CD14-positive monocyte (primary cell): ENCODE measurements at regions not wholly inside any gene's neighbourhood (a gene's known extent, or its start where the extent isn't known, plus 50 kb on each side); places are given as distances from the start of the nearest gene placed in this dataset.

Source experiments
- DNase-seq, 3 donors: peaks; one replicate each; pipeline ENCODE4 v3.0.0-alpha.2; 2011 to 2022
- H2AFZ ChIP-seq: 2 replicates; pipeline ENCODE4 v1.6.0; 2012; ENCODE audit warnings: mild to moderate bottlenecking, low read depth, low read length, inconsistent platforms; ENCODE audit not compliant: insufficient read depth, poor library complexity, severe bottlenecking
- H3K27ac ChIP-seq, 2 donors: 1 replicate in 1 of 2; 2 replicates in 1 of 2; pipeline ENCODE4 v1.5.1; 2012 to 2013; ENCODE audit warnings: low read length in 2 of 2, control low read depth in 1 of 2, inconsistent platforms in 1 of 2, low read depth in 1 of 2, mild to moderate bottlenecking in 1 of 2
- H3K27me3 ChIP-seq, 2 donors: one replicate each; pipeline versions ENCODE4 v1.6.0 to v1.6.1; 2011 to 2013; ENCODE audit warnings: low read length in 2 of 2; ENCODE audit not compliant: control insufficient read depth in 2 of 2, insufficient read depth in 2 of 2
- H3K36me3 ChIP-seq, 2 donors: replicated peaks in 1 of 2; 1 replicate in 1 of 2; 2 replicates in 1 of 2; pipeline versions ENCODE4 v1.5.1 to v1.6.1; 2012 to 2013; ENCODE audit warnings: low read length in 2 of 2, control low read depth in 1 of 2, inconsistent platforms in 1 of 2, mild to moderate bottlenecking in 1 of 2; ENCODE audit not compliant: insufficient read depth in 2 of 2, control insufficient read depth in 1 of 2
- H3K4me1 ChIP-seq, 2 donors: 1 replicate in 1 of 2; 2 replicates in 1 of 2; pipeline versions ENCODE4 v1.5.1 to v1.6.1; 2012 to 2013; ENCODE audit warnings: low read length in 2 of 2, control low read depth in 1 of 2, inconsistent platforms in 1 of 2, mild to moderate bottlenecking in 1 of 2, moderate library complexity in 1 of 2; ENCODE audit not compliant: insufficient read depth in 2 of 2, control insufficient read depth in 1 of 2
- H3K4me2 ChIP-seq: replicated peaks from 2 replicates; pipeline ENCODE3; 2012; ENCODE audit warnings: low read length, moderate library complexity, mild to moderate bottlenecking; ENCODE audit not compliant: poor library complexity, severe bottlenecking; ENCODE audit errors: extremely low read depth
- H3K4me3 ChIP-seq, 3 experiments: fragments of 200-600 bp in 1 of 3; sonication (generic) in 1 of 3; replicated peaks in 1 of 3; 1 replicate in 2 of 3; 2 replicates in 1 of 3; pipeline ENCODE4 v1.5.1; 2011 to 2013; ENCODE audit warnings: low read length in 3 of 3, mild to moderate bottlenecking in 3 of 3, control low read depth in 2 of 3, low read depth in 2 of 3, inconsistent platforms in 1 of 3, moderate library complexity in 1 of 3
- H3K79me2 ChIP-seq: 2 replicates; pipeline ENCODE4 v1.6.0; 2012; ENCODE audit warnings: mild to moderate bottlenecking, control low read depth, inconsistent platforms, low read length, moderate library complexity; ENCODE audit not compliant: insufficient read depth
- H3K9ac ChIP-seq: 2 replicates; pipeline ENCODE4 v1.6.0; 2017; ENCODE audit warnings: low read length, mild to moderate bottlenecking; ENCODE audit not compliant: insufficient read depth, poor library complexity, severe bottlenecking
- H3K9me3 ChIP-seq, 2 donors: replicated peaks in 1 of 2; 1 replicate in 1 of 2; 2 replicates in 1 of 2; pipeline versions ENCODE4 v1.5.1 to v1.6.1; 2012 to 2013; ENCODE audit warnings: low read length in 2 of 2, control low read depth in 1 of 2; ENCODE audit not compliant: control insufficient read depth in 1 of 2, insufficient read depth in 1 of 2
- H4K20me1 ChIP-seq: 2 replicates; pipeline ENCODE4 v1.6.0; 2012; ENCODE audit warnings: mild to moderate bottlenecking, low read length, control low read depth, moderate library complexity; ENCODE audit not compliant: insufficient read depth
- H3K27ac Mint-ChIP-seq, 7 donors: one replicate each; pipeline ENCODE4 v1.8.0; 2020; ENCODE audit warnings: mild to moderate bottlenecking in 7 of 7, mixed read lengths in 7 of 7, moderate library complexity in 6 of 7, inconsistent platforms in 2 of 7
- H3K27me3 Mint-ChIP-seq, 3 donors: one replicate each; pipeline ENCODE4 v1.8.0; 2021 to 2022; ENCODE audit warnings: low read depth in 3 of 3, mild to moderate bottlenecking in 3 of 3, mixed read lengths in 3 of 3, moderate library complexity in 3 of 3, inconsistent platforms in 1 of 3
- H3K36me3 Mint-ChIP-seq, 2 donors: one replicate each; pipeline ENCODE4 v1.8.0; 2020; ENCODE audit warnings: mixed read lengths in 2 of 2, inconsistent platforms in 1 of 2, mild to moderate bottlenecking in 1 of 2
- H3K4me1 Mint-ChIP-seq: one replicate; pipeline ENCODE4 v1.8.0; 2020; ENCODE audit warnings: mild to moderate bottlenecking, mixed read lengths
- H3K4me3 Mint-ChIP-seq, 2 donors: one replicate each; pipeline ENCODE4 v1.8.0; 2020; ENCODE audit warnings: mild to moderate bottlenecking in 2 of 2, mixed read lengths in 2 of 2, moderate library complexity in 1 of 2
- H3K9me3 Mint-ChIP-seq, 7 donors: one replicate each; pipeline ENCODE4 v1.8.0; 2020 to 2022; ENCODE audit warnings: mixed read lengths in 7 of 7, mild to moderate bottlenecking in 6 of 7, moderate library complexity in 6 of 7, inconsistent platforms in 2 of 7
- WGBS: methylation state at CpG from one replicate; pipeline ENCODE4 v1.1.5; 2013; ENCODE audit warnings: missing lambda C conversion rate; ENCODE audit not compliant: insufficient coverage; 5-methylcytosine and 5-hydroxymethylcytosine counted together
- intact Hi-C, 2 donors: fragments of 100-400 bp; cut with micrococcal nuclease; formaldehyde crosslinking; loops; one replicate each; pipeline versions ENCODE4 v1.15.0 to v1.15.1; 2023
- TF ChIP-seq, protein P1 (sequence below): fragments of 200-600 bp; IDR thresholded peaks from one replicate; pipeline ENCODE4 v1.8.0; 2022; ENCODE audit warnings: antibody characterized with exemption, mild to moderate bottlenecking

DNA sequence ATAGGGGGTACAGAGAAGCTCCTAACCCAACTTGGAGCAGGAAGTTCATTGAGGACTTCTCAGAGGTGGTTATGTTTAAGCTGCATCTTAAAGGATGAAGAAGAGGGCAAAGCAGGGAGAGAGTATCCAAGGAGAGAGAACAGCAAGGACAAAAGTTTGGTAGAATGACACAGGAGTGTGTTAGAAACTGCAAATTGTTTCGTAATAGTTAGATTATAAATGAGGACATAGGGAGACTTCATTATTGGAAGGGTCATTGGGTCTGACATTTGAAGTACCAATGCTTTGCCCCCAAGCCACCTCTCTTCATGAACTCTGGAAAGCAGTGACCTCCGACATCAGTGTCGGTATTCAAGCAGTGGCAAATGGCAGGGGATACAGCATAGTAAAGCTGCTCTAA is 209.6 kb upstream of the JUN start:
- peaks cover 0 to 2% (median 0%) of the 10 kb centered on the region in 7 donors for H3K9me3 Mint-ChIP-seq
- intact Hi-C loops, result no loop called here
- H2AFZ ChIP-seq, result no peak overlapping the region
- no peaks in the 10 kb centered on the region for H3K4me1 ChIP-seq
- no peak overlapping the region for H3K9ac ChIP-seq
- H3K27me3 ChIP-seq, result no peaks in the 10 kb centered on the region
- H3K4me1 Mint-ChIP-seq, result peaks cover 2% of the 10 kb centered on the region
- H3K27ac Mint-ChIP-seq, result no peak overlapping the region
- no peaks in the 10 kb centered on the region for H3K9me3 ChIP-seq
- H3K27ac ChIP-seq, result no peak overlapping the region
- WGBS, result no CpG with 5 or more reads among the region's 3 CpGs
- no peak for DNase-seq
- no peak overlapping the region for H3K4me3 Mint-ChIP-seq
- H3K36me3 Mint-ChIP-seq, result no peaks in the 10 kb centered on the region
- H3K27me3 Mint-ChIP-seq, result peaks cover under 1 to 3% (median 2%) of the 10 kb centered on the region in 3 donors
- H4K20me1 ChIP-seq, result no peaks in the 10 kb centered on the region
- H3K4me2 ChIP-seq, result no peak overlapping the region
- no peak overlapping the region for H3K4me3 ChIP-seq
- H3K79me2 ChIP-seq, result no peaks in the 10 kb centered on the region
- TF ChIP-seq, protein P1, sequence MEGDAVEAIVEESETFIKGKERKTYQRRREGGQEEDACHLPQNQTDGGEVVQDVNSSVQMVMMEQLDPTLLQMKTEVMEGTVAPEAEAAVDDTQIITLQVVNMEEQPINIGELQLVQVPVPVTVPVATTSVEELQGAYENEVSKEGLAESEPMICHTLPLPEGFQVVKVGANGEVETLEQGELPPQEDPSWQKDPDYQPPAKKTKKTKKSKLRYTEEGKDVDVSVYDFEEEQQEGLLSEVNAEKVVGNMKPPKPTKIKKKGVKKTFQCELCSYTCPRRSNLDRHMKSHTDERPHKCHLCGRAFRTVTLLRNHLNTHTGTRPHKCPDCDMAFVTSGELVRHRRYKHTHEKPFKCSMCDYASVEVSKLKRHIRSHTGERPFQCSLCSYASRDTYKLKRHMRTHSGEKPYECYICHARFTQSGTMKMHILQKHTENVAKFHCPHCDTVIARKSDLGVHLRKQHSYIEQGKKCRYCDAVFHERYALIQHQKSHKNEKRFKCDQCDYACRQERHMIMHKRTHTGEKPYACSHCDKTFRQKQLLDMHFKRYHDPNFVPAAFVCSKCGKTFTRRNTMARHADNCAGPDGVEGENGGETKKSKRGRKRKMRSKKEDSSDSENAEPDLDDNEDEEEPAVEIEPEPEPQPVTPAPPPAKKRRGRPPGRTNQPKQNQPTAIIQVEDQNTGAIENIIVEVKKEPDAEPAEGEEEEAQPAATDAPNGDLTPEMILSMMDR, result no peak
- H3K36me3 ChIP-seq, result no peaks in the 10 kb centered on the region

GRCh38 chr1:58994664-58995063 is 210.8 kb upstream of the JUN start:
- H3K27ac Mint-ChIP-seq, result no peak overlapping the region
- intact Hi-C loops, result no loop called here

More at GRCh38 chr1:58994664-58995063, 210.8 kb upstream of the JUN start:
- Mint-ChIP-seq H3K9me3 (peaks cover 0 to 1% (median 0%) of the 10 kb centered on the region in 7 donors), H3K4me1 (peaks cover 5% of the 10 kb centered on the region), H3K4me3 (no peak overlapping the region), H3K36me3 (no peaks in the 10 kb centered on the region), H3K27me3 (peaks cover 2 to 3% (median 2%) of the 10 kb centered on the region in 3 donors)
- H3K27ac ChIP-seq, result no peak overlapping the region
- no peaks in the 10 kb centered on the region for H4K20me1 ChIP-seq
- no peak for DNase-seq
- H3K4me2 ChIP-seq, result no peak overlapping the region
- no peak overlapping the region for H2AFZ ChIP-seq
- no peaks in the 10 kb centered on the region for H3K36me3 ChIP-seq
- TF ChIP-seq, protein P1, result no peak
- no peaks in the 10 kb centered on the region for H3K79me2 ChIP-seq
- no peaks in the 10 kb centered on the region for H3K27me3 ChIP-seq
- H3K9me3 ChIP-seq, result no peaks in the 10 kb centered on the region
- no peak overlapping the region for H3K4me3 ChIP-seq
- 92% methylated on average over 2 of the region's 2 CpGs for WGBS
- no peak overlapping the region for H3K9ac ChIP-seq
- no peaks in the 10 kb centered on the region for H3K4me1 ChIP-seq
